Central memory CD4-positive, alpha-beta T cell (primary cell): ENCODE measurements at regions not wholly inside any gene's neighbourhood (a gene's known extent, or its start where the extent isn't known, plus 50 kb on each side); places are given as distances from the start of the nearest gene placed in this dataset.

Experiments used
- DNase-seq: peaks from one replicate; pipeline ENCODE4 v3.0.0; 2022

DNA sequence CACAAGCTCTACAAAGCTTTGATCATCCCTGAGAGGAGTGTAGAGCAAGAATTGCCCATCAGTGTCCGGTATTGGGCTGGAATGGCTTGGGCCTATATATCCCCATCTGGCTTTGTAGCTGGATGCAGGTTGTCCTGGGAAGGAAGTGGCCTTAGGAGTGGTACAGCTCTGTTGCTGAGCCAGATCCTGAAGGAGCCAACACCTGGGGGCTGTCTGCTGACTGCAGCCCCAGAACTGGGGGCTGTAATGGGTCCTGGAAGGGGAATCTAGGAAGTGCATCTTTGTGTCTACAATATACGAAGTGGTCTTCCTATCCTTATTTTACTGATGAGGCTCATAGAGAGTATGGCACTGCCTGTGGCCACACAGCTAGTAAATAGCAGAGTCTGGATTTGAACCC lies 145.9 kb downstream of the CDC5L start:
- no peak for DNase-seq

DNA sequence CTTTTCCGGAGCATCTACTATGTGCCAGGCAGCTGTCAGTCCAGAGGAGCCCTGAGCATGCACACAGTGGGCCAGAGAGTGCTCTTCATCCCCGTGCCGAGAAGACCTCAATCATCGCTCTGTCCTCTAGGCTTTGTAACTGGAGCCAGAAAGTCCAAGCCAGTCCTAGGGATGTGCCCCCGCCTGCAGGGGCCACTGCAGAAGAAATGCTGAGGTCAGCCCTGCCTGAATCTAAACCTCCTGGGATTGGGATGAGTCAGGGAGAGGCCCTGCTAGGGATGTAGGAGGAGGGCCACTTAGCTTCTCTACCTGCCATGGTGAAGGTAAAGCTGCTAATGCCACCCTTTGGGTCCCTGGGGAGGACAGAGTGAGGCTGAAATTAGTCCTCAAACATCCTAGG lies 146.8 kb downstream of the CDC5L start:
- no peak for DNase-seq

DNA sequence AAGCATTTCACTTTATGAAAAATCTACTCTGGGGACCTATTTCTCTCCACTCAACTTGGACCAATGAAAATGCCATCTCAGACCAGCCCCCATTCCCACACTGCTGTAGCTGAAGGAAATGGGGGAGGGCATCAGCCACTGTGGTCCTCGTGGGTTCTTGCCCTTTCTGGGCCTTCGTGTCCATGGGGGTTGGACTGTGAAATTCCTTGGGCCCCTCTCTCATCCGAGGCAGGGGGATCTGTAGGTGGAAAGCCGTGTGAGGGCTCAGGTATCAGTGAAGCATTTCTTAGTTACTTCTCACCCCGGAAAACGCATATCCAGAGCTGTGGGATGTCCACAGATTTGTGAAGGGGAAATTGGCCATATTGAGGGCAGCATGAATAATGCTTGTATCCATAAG lies 147.9 kb downstream of the CDC5L start:
- no peak for DNase-seq

GRCh38 chr6:44535967-44536366 lies 148.5 kb downstream of the CDC5L start:
- DNase-seq = no peak

GRCh38 chr6:44537306-44538049 lies 150.0 kb downstream of the CDC5L start:
- no peak for DNase-seq

- DNase-seq = no peak
Observed at GRCh38 chr6:44538131-44538806, 150.8 kb downstream of the CDC5L start.

GRCh38 chr6:44538807-44539201 lies 151.3 kb downstream of the CDC5L start:
- no peak for DNase-seq

DNA sequence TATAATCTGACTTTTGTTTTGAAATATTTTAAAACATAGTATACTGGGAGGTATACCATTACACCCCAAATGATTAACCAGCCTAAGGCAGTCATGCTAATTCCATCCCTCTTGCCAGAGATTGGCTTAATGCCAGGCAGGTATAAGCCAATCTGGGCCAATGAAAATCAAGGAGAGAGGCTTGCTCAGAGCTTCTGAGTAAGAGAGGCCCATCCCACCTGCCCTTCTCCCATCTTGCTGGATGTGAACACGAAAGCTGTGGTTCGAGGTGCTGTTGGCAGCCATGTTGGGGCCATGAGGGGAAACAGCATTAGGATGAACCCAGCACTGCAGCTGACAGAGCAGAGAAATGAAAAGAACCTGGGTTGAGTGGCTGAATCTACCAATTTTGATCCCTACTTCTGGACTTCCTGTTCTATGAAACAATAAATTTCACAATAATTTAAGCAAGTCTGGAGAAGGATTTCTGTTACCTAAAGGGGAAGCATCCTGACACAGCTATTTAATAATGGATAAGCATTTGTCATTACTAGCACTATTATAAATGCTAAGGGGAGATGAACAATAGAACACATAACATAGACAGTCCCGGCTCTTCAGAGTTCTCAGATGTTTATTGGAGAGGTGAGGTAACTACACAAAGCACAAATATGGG lies 152.3 kb downstream of the CDC5L start:
- no peak for DNase-seq

- DNase-seq = no peak
Observed at GRCh38 chr6:44540881-44541280, 153.4 kb downstream of the CDC5L start.

DNA sequence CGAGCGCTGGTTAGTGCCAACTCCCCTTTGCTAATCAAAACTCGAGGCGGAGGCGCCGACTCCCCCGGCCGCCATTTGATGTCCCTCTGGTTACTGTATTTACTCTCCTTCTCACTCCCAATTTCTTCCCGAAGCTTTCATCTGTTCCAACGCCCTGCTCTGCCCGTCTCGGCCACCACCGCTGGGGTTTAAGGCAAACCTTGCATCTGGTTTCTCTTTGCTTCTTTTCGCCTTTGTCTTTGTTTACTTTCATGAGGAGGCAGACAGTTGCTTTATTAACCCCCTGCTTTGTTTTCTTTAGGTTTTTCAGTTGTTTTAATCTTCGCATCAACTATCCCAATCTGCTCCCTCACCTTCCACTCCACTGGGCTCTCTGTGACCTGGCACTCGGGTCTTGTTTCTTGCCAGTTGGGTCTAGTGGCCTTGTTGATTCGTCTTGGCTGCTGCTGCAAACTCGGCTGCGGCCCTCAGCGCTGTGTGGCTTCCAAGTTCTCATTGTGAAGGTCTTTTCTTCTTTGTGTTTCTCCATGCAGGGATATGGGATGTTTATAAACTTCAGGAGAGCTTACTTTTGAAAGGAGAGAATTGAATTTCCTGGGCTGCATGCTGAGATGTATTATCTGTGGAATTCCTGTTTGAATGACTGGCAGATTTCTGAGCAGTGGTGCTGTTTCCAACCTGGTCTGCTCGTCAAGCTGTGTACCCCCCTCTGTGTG lies 155.1 kb downstream of the CDC5L start:
- DNase-seq = no peak

DNA sequence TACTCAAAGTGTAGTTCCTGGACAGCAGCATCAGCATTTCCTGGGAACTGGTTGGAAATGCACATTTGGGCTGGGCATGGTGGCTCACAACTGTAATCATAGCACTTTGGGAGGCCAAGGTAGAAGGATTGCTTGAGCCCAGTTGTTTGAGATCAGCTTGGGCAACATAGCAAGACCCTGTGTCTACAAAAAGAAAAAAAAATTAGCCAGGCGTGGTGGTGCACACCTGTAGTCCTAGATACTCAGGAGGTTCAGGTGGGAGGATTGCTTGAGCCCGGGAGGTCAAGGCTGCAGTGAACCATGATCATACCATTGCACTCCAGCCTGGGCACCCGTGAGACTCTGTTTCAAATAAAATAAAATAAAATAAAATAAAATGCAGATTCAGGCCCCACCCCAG lies 156.2 kb downstream of the CDC5L start:
- DNase-seq = no peak

- DNase-seq = no peak
Observed at GRCh38 chr6:44545224-44545623, 157.7 kb downstream of the CDC5L start.

GRCh38 chr6:44548319-44548718 lies 160.8 kb downstream of the CDC5L start:
- DNase-seq = no peak

DNA sequence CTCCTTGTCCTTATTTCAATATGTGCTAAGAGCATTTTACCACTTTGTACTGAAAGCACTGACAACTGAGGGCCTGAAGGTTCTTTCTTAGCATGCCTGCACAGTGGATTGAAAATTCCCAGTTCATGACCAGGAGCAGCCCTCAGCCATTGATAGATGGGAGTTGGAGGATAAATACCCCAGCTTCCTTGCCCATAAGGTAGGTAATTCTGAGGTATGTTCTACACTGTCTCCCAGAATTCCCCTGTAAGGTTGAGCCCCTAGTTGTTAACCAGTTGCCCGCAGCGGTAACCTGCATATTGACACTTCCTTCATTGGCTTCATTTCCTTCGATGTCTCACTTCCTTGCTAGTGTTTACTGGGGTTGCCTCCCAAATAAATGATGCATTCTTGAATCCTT lies 162.0 kb downstream of the CDC5L start:
- DNase-seq = no peak

GRCh38 chr6:44554194-44554593 lies 166.7 kb downstream of the CDC5L start:
- DNase-seq = no peak

- no peak for DNase-seq
Observed at GRCh38 chr6:44554861-44555260, 167.4 kb downstream of the CDC5L start.

DNA sequence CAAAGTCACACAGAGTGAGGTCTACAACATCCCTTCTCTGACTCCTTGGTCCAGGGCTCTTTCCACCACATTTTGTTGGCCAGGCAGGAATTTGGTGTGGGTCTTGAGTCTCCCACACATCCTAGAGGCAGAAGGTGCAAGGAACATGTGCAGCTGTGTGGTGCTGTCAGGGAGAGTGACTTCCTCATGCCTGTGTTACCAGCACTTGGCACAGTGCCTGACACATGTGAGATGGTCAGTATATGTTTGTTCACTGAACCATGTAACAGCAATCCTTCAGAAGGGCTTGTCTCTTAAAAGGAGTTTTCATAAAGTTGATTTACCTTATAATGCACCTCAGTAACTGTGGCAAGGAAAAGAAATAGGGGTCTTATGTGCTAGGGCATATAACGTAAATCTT lies 168.5 kb downstream of the CDC5L start:
- no peak for DNase-seq

DNA sequence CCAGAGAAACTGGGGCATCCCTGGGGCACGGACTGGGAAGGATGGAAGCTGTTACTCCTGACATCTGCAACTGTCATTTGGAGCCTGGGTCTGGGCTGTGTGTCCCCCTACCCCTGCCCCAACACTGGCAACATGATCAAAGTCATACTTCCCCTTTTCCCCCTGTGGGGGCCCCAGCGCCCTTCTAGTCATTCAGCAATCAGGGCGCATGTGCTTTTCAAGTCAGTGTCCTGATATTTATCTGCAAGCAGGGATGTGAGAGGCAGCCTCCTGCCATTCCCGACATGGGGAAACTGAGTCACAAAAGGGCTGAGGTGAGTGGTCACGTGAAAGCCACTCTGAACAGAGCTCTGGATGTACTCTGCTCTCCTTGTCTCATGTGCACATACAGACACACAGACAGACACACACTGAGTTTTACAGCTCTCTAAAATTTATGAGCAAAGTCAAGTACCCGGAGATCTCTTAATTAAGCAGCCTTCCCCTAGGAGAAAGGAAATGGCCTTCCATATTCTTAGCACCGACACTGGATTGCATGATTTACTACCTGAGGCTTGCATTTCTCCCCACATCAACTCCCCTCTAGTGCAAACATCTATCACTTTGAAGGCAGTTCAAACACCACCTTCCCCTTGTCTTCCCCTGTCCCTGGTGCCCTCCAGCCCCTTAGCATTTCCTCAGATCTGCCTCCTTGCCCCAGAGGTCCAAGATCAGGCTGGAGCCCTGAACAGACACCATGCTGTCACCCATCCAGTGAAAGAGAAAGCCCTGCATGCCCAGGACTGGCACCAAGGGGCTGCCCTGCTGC lies 170.7 kb downstream of the CDC5L start:
- no peak for DNase-seq

- no peak for DNase-seq
Observed at GRCh38 chr6:44558832-44559251, 171.3 kb downstream of the CDC5L start.

GRCh38 chr6:44559486-44560270 lies 172.2 kb downstream of the CDC5L start:
- DNase-seq = no peak

DNA sequence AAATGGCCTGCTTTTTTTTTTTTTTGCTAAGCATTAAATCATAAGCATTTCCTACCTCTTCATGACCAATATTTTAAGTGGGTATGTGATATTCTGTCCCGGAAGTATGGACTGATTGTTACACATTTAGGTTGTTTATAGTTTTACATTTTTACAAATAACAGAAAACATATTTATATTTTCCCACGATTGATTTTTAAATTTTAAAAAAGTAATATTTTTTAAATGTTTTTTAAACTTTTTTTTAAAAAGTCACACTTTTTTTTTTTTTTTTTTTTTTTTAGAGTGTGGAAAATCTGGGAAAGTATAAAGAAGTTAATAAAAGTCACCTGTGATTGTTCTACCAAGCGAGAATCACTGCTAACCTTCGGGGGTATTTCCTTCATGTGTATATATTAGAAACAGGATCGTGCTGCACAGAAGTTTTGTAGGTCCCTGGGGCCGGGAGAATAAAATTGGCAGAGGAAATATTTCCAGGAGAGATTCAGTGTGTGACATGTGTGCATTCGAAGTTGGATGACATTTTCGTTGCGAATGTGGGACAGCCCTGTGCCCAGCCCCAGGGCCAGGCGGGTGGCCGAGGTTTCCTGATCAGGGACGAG lies 173.1 kb downstream of the CDC5L start:
- DNase-seq = no peak
